HEK293T (cell line): ENCODE measurements at regions not wholly inside any gene's neighbourhood (a gene's known extent, or its start where the extent isn't known, plus 50 kb on each side); places are given as distances from the start of the nearest gene placed in this dataset.

ENCODE experiments used
- BHLHE40 ChIP-seq: fragments of 450-650 bp; IDR thresholded peaks from 2 replicates; pipeline ENCODE4 v1.6.1; 2016; ENCODE audit warnings: mild to moderate bottlenecking, moderate library complexity, borderline replicate concordance
- ELF4 ChIP-seq: fragments of 450-650 bp; IDR thresholded peaks from 2 replicates; pipeline ENCODE4 v1.6.1; 2017; ENCODE audit warnings: antibody characterized with exemption
- FOXK2 ChIP-seq: fragments of 450-650 bp; IDR thresholded peaks from 2 replicates; pipeline ENCODE4 v1.6.1; 2016; ENCODE audit warnings: mild to moderate bottlenecking
- FOXM1 ChIP-seq: fragments of 450-650 bp; IDR thresholded peaks from 2 replicates; pipeline ENCODE4 v1.6.1; 2017; ENCODE audit warnings: mild to moderate bottlenecking, borderline replicate concordance
- HDGF ChIP-seq: fragments of 450-650 bp; IDR thresholded peaks from 2 replicates; pipeline ENCODE4 v1.6.1; 2017; ENCODE audit warnings: antibody characterized with exemption, borderline replicate concordance
- LEF1 ChIP-seq: fragments of 450-650 bp; IDR thresholded peaks from 2 replicates; pipeline ENCODE4 v1.6.1; 2017; ENCODE audit warnings: mild to moderate bottlenecking, borderline replicate concordance
- PKNOX1 ChIP-seq: fragments of 450-650 bp; IDR thresholded peaks from 2 replicates; pipeline ENCODE4 v1.6.1; 2016
- SP1 ChIP-seq: fragments of 450-650 bp; IDR thresholded peaks from 2 replicates; pipeline ENCODE4 v1.6.1; 2017
- SUZ12 ChIP-seq: fragments of 450-650 bp; IDR thresholded peaks from 2 replicates; pipeline ENCODE4 v1.6.1; 2016; ENCODE audit warnings: mild to moderate bottlenecking
- TARDBP ChIP-seq: fragments of 450-650 bp; IDR thresholded peaks from 2 replicates; pipeline ENCODE4 v1.6.1; 2016
- ZNF384 ChIP-seq: fragments of 450-650 bp; IDR thresholded peaks from 2 replicates; pipeline ENCODE4 v1.6.1; 2016

GRCh38 chr18:24913507-24914170 lies 438.3 kb downstream of the ZNF521 start:
- TF ChIP-seq TARDBP, result no peak
- no peak for TF ChIP-seq ZNF384
- no peak for TF ChIP-seq SP1
- no peak for TF ChIP-seq HDGF
- TF ChIP-seq FOXK2, result no peak
- TF ChIP-seq ELF4, result no peak
- no peak for TF ChIP-seq FOXM1
- no peak for TF ChIP-seq SUZ12
- TF ChIP-seq PKNOX1, result no peak
- no peak for TF ChIP-seq LEF1
- no peak for TF ChIP-seq BHLHE40
